8988T (cell line): ENCODE measurements at regions not wholly inside any gene's neighbourhood (a gene's known extent, or its start where the extent isn't known, plus 50 kb on each side); places are given as distances from the start of the nearest gene placed in this dataset.

ENCODE experiments used
- DNase-seq: peaks from one replicate; pipeline ENCODE4 v3.0.0; 2011

- DNase-seq: no peak
Measured at GRCh38 chr5:2929779-2930178, 178.3 kb upstream of the IRX2 start.

GRCh38 chr5:2921651-2922050 is 170.2 kb upstream of the IRX2 start:
- DNase-seq: no peak

GRCh38 chr5:2921176-2921575 is 169.7 kb upstream of the IRX2 start:
- DNase-seq: no peak

GRCh38 chr5:2920312-2920711 is 168.8 kb upstream of the IRX2 start:
- no peak for DNase-seq

- no peak for DNase-seq
Measured at GRCh38 chr5:2919310-2920018, 168.0 kb upstream of the IRX2 start.

- DNase-seq: no peak
Measured at GRCh38 chr5:2917524-2917923, 166.0 kb upstream of the IRX2 start.

GRCh38 chr5:2917093-2917492 is 165.6 kb upstream of the IRX2 start:
- no peak for DNase-seq

GRCh38 chr5:2916076-2916682 is 164.7 kb upstream of the IRX2 start:
- no peak for DNase-seq

- DNase-seq: no peak
Measured at GRCh38 chr5:2914981-2915484, 163.6 kb upstream of the IRX2 start.

- no peak for DNase-seq
Measured at GRCh38 chr5:2914022-2914661, 162.7 kb upstream of the IRX2 start.

- peak; percentile 4 for DNase-seq
Measured at GRCh38 chr5:2913281-2913680, 161.8 kb upstream of the IRX2 start.

GRCh38 chr5:2912741-2913140 is 161.3 kb upstream of the IRX2 start:
- DNase-seq: no peak

GRCh38 chr5:2910401-2911175 is 159.1 kb upstream of the IRX2 start:
- no peak for DNase-seq

GRCh38 chr5:2909035-2909434 is 157.6 kb upstream of the IRX2 start:
- no peak for DNase-seq

- no peak for DNase-seq
Measured at GRCh38 chr5:2908086-2908485, 156.6 kb upstream of the IRX2 start.

GRCh38 chr5:2906302-2907090 is 155.0 kb upstream of the IRX2 start:
- DNase-seq: no peak

- no peak for DNase-seq
Measured at GRCh38 chr5:2905741-2906140, 154.3 kb upstream of the IRX2 start.

- no peak for DNase-seq
Measured at GRCh38 chr5:2904956-2905355, 153.5 kb upstream of the IRX2 start.

GRCh38 chr5:2904399-2904798 is 152.9 kb upstream of the IRX2 start:
- no peak for DNase-seq

GRCh38 chr5:2903451-2904395 is 152.2 kb upstream of the IRX2 start:
- no peak for DNase-seq

- no peak for DNase-seq
Measured at GRCh38 chr5:2902742-2903297, 151.3 kb upstream of the IRX2 start.
